ENCODE measurements at regions not wholly inside any gene's neighbourhood (a gene's known extent, or its start where the extent isn't known, plus 50 kb on each side); places are given as distances from the start of the nearest gene placed in this dataset.

- H3K9me3 ChIP-seq = no peaks in the 10 kb centered on the region
- DNase-seq = no peak
- H3K36me3 ChIP-seq = no peaks in the 10 kb centered on the region
- H3K4me1 ChIP-seq = no peaks in the 10 kb centered on the region
- H3K4me3 ChIP-seq = no peak overlapping the region
- ATAC-seq (ENCODE audit: low FRiP score in 2 of 2) = no peak
- H3K27ac ChIP-seq = no peak overlapping the region
- TF ChIP-seq POLR2A (IDR thresholded peaks at IDR 0.05) (no peak), POLR2AphosphoS5 (IDR thresholded peaks at IDR 0.05) (no peak), CTCF (IDR thresholded peaks at IDR 0.05) (no peak), EP300 (IDR thresholded peaks at IDR 0.05) (no peak)
- no peaks in the 10 kb centered on the region for H3K27me3 ChIP-seq
- 58 to 71% methylated on average over 4 of the region's 4 CpGs for WGBS, 2 donors
Observed at GRCh38 chr13:85223883-85224656, 575.1 kb downstream of the SLITRK6 start.

- Histone ChIP-seq H3K27me3 (no peaks in the 10 kb centered on the region), H3K4me1 (no peaks in the 10 kb centered on the region), H3K9me3 (no peaks in the 10 kb centered on the region), H3K4me3 (no peak overlapping the region), H3K36me3 (no peaks in the 10 kb centered on the region), H3K27ac (no peak overlapping the region)
- no peak for ATAC-seq (ENCODE audit: low FRiP score in 2 of 2)
- TF ChIP-seq CTCF (IDR thresholded peaks at IDR 0.05) (no peak), POLR2A (IDR thresholded peaks at IDR 0.05) (no peak), POLR2AphosphoS5 (IDR thresholded peaks at IDR 0.05) (no peak), EP300 (IDR thresholded peaks at IDR 0.05) (no peak)
- DNase-seq = no peak
Observed at GRCh38 chr13:85216576-85216975, 582.6 kb downstream of the SLITRK6 start.

DNA sequence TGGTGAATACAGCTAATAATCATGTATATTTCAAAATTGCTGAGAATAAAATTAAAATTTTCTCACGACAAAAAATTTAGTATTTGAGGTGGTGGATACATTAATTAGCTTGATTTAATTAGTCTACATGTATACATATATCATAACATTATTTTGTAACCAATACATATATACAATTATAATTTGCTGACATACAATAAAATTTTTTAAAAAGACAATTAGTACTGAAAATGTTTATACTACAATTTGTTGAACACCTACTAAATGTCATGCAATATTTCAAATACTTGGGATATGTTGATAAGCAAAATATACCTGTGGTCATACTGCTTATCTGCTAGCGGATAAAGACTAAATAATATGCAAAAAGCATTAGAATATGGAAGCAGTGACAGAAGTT lies 586.5 kb downstream of the SLITRK6 start:
- WGBS, 2 donors = 82 to 87% methylated on average over 2 of the region's 2 CpGs
- no peak for ATAC-seq (ENCODE audit: low FRiP score in 2 of 2)
- Histone ChIP-seq H3K4me1 (no peaks in the 10 kb centered on the region), H3K27ac (no peak overlapping the region), H3K27me3 (no peaks in the 10 kb centered on the region), H3K36me3 (no peaks in the 10 kb centered on the region), H3K4me3 (no peak overlapping the region), H3K9me3 (no peaks in the 10 kb centered on the region)
- TF ChIP-seq POLR2AphosphoS5 (IDR thresholded peaks at IDR 0.05) = no peak
- TF ChIP-seq POLR2A (IDR thresholded peaks at IDR 0.05) = no peak
- no peak for TF ChIP-seq EP300 (IDR thresholded peaks at IDR 0.05)
- no peak for TF ChIP-seq CTCF (IDR thresholded peaks at IDR 0.05)
- DNase-seq = no peak

DNA sequence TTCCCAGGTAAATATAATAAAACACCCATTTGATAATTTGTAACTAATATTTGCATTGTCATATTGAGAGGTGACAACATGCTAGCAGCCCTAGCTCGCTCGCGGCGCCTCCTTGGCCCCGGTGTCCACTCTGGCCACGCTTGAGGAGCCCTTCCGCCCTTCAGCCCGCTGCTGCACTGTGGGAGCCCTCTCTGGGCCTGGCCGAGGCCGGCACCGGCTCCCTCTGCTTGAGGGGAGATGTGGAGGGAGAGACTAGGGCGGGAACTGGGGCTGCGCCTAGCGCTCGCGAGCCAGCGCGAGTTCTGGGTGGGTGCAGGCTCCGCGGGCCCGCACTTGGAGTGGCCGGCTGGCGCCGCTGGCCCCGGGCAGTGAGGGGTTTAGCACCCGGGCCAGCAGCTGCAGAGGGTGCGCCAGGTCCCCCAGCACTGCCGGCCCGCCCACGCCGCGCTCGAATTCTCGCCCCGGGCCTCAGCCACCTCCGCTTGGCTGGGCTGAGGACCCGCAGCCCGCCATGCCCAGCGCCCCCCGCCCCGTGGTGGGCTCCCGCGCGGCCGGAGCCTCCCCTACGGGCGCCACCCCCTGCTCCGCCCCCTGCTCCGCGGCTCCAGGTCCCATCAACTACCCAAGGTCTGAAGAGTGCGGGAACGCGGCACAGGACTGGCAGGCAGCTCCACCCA lies 594.4 kb downstream of the SLITRK6 start:
- peaks cover 0 to 8% (median 0%) of the 10 kb centered on the region in 4 donors for H3K9me3 ChIP-seq
- H3K4me1 ChIP-seq = no peaks in the 10 kb centered on the region
- DNase-seq = peak in 1 of 2 donors; percentile 81
- H3K4me3 ChIP-seq = no peak overlapping the region
- H3K27me3 ChIP-seq = no peaks in the 10 kb centered on the region
- ATAC-seq (ENCODE audit: low FRiP score in 2 of 2) = no peak
- H3K27ac ChIP-seq = no peak overlapping the region
- WGBS, 2 donors = 91 to 92% methylated on average over 15 to 44 of the region's 53 CpGs
- TF ChIP-seq POLR2A (IDR thresholded peaks at IDR 0.05) = no peak
- TF ChIP-seq POLR2AphosphoS5 (IDR thresholded peaks at IDR 0.05) = no peak
- no peak for TF ChIP-seq CTCF (IDR thresholded peaks at IDR 0.05)
- TF ChIP-seq EP300 (IDR thresholded peaks at IDR 0.05) = no peak
- no peaks in the 10 kb centered on the region for H3K36me3 ChIP-seq

Measured in upper lobe of left lung (tissue), 6 donors.